ENCODE measurements at regions not wholly inside any gene's neighbourhood (a gene's known extent, or its start where the extent isn't known, plus 50 kb on each side); places are given as distances from the start of the nearest gene placed in this dataset.

DNA sequence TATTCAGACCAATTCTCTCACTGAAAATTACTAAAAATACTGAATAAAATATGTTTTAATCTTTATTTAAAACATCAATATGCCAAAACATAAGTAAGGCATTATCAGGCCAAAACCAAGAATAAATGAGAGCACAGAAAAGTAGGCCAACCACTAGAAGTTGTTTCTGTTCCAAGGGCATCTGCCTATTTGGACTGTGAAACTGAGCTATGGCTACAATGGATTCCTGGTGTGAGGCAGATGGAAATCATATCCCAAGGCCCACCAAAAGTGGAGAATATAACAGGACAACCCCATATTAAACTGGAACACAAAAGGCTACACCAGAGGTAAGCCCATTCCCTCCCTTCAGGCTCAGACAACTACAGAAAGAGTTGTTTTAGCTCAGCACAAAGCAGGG, 302.8 kb upstream of the IL12A start:
- H3K36me3 ChIP-seq (ENCODE audit: control insufficient read depth in 1 of 2, insufficient read depth in 2 of 2, low read length in 2 of 2), result no peaks in the 10 kb centered on the region
- no TSS peak for BruUV-seq (replicated peaks)
- no peaks in the 10 kb centered on the region for H3K79me2 ChIP-seq (ENCODE audit: insufficient read depth, low read length)
- no peaks in the 10 kb centered on the region for H3K4me1 ChIP-seq (ENCODE audit: control insufficient read depth in 1 of 2, insufficient read depth in 2 of 2, low read length in 2 of 2)
- H3K9me3 ChIP-seq (ENCODE audit: control insufficient read depth in 1 of 2, insufficient read depth in 1 of 2, low read depth in 1 of 2, low read length in 2 of 2), result no peaks in the 10 kb centered on the region
- no peak overlapping the region for H3K27ac ChIP-seq (ENCODE audit: low read depth, low read length)
- H3K4me3 ChIP-seq (replicated peaks in 1 of 2; ENCODE audit: low read depth in 1 of 2, low read length in 2 of 2), result no peak overlapping the region
- RAD21 ChIA-PET (ENCODE audit: low non-redundant PET in 1 of 2, low total read pairs in 2 of 2, uncharacterized antibody in 2 of 2, unreplicated experiment in 2 of 2), result no interaction called here
- H3K9me2 ChIP-seq (ENCODE audit: insufficient read depth), result no peaks in the 10 kb centered on the region
- no peaks in the 10 kb centered on the region for H4K20me1 ChIP-seq (ENCODE audit: insufficient read depth)
- ATAC-seq (no peak), DNase-seq (ENCODE audit: low read depth, low spot score) (no peak)
- intact Hi-C loops (cut with micrococcal nuclease), result no loop called here
- H3K9ac ChIP-seq (ENCODE audit: low read length), result no peak overlapping the region
- no peaks in the 10 kb centered on the region for H3K27me3 ChIP-seq (ENCODE audit: insufficient read depth, low read length)
- H2AFZ ChIP-seq (ENCODE audit: low read depth, low read length, poor library complexity, severe bottlenecking), result no peak overlapping the region
- CTCF ChIA-PET, result no interaction called here
- no peak for TF ChIP-seq YY1 (IDR thresholded peaks at IDR 0.05; ENCODE audit: extremely low read depth, insufficient replicate concordance, low read depth, low read length)
- TF ChIP-seq RAD21 (IDR thresholded peaks at IDR 0.05; ENCODE audit: low read depth), result no peak
- TF ChIP-seq, protein P1, sequence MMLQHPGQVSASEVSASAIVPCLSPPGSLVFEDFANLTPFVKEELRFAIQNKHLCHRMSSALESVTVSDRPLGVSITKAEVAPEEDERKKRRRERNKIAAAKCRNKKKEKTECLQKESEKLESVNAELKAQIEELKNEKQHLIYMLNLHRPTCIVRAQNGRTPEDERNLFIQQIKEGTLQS (IDR thresholded peaks at IDR 0.05), result no peak
- no peak for TF ChIP-seq FOSL1 (IDR thresholded peaks at IDR 0.05; ENCODE audit: low read depth)
- no peak for TF ChIP-seq TCF7L2 (IDR thresholded peaks at IDR 0.05; ENCODE audit: borderline replicate concordance, extremely low read depth, insufficient read depth, insufficient read length)
- TF ChIP-seq CBX3 (IDR thresholded peaks at IDR 0.05; ENCODE audit: low read depth), result no peak
- no peak for TF ChIP-seq SIN3A (IDR thresholded peaks at IDR 0.05; ENCODE audit: low read depth)
- no peak for TF ChIP-seq JUND (IDR thresholded peaks at IDR 0.05)
- TF ChIP-seq, protein P2, sequence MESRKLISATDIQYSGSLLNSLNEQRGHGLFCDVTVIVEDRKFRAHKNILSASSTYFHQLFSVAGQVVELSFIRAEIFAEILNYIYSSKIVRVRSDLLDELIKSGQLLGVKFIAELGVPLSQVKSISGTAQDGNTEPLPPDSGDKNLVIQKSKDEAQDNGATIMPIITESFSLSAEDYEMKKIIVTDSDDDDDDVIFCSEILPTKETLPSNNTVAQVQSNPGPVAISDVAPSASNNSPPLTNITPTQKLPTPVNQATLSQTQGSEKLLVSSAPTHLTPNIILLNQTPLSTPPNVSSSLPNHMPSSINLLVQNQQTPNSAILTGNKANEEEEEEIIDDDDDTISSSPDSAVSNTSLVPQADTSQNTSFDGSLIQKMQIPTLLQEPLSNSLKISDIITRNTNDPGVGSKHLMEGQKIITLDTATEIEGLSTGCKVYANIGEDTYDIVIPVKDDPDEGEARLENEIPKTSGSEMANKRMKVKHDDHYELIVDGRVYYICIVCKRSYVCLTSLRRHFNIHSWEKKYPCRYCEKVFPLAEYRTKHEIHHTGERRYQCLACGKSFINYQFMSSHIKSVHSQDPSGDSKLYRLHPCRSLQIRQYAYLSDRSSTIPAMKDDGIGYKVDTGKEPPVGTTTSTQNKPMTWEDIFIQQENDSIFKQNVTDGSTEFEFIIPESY (IDR thresholded peaks at IDR 0.05; ENCODE audit: extremely low read depth, insufficient replicate concordance, low read length), result no peak
- TF ChIP-seq ELF1 (IDR thresholded peaks at IDR 0.05; ENCODE audit: borderline replicate concordance, low read depth), result no peak
- TF ChIP-seq EZH2 (IDR thresholded peaks at IDR 0.05), result no peak
- no peak for TF ChIP-seq CEBPB (IDR thresholded peaks at IDR 0.05; ENCODE audit: low read depth)
- no peak for TF ChIP-seq EZH2phosphoT487 (IDR thresholded peaks at IDR 0.05; ENCODE audit: borderline replicate concordance)
- TF ChIP-seq SP1 (IDR thresholded peaks at IDR 0.05; ENCODE audit: low read depth), result no peak
- TF ChIP-seq, protein P3, sequence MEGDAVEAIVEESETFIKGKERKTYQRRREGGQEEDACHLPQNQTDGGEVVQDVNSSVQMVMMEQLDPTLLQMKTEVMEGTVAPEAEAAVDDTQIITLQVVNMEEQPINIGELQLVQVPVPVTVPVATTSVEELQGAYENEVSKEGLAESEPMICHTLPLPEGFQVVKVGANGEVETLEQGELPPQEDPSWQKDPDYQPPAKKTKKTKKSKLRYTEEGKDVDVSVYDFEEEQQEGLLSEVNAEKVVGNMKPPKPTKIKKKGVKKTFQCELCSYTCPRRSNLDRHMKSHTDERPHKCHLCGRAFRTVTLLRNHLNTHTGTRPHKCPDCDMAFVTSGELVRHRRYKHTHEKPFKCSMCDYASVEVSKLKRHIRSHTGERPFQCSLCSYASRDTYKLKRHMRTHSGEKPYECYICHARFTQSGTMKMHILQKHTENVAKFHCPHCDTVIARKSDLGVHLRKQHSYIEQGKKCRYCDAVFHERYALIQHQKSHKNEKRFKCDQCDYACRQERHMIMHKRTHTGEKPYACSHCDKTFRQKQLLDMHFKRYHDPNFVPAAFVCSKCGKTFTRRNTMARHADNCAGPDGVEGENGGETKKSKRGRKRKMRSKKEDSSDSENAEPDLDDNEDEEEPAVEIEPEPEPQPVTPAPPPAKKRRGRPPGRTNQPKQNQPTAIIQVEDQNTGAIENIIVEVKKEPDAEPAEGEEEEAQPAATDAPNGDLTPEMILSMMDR (IDR thresholded peaks at IDR 0.05 in 2 of 3, conservative IDR thresholded peaks at IDR 0.05 in 1 of 3; ENCODE audit: borderline replicate concordance in 1 of 3, insufficient read depth in 1 of 3, low read depth in 2 of 3, low read length in 2 of 3), result no peak
- no peak for TF ChIP-seq SRF (IDR thresholded peaks at IDR 0.05; ENCODE audit: low read depth)
- POLR2A ChIA-PET, result no interaction called here
- no peak overlapping the region for H3K4me2 ChIP-seq (ENCODE audit: low read length)

Measured in HCT116 (cell line).